ENCODE measurements at regions not wholly inside any gene's neighbourhood (a gene's known extent, or its start where the extent isn't known, plus 50 kb on each side); places are given as distances from the start of the nearest gene placed in this dataset.

DNA sequence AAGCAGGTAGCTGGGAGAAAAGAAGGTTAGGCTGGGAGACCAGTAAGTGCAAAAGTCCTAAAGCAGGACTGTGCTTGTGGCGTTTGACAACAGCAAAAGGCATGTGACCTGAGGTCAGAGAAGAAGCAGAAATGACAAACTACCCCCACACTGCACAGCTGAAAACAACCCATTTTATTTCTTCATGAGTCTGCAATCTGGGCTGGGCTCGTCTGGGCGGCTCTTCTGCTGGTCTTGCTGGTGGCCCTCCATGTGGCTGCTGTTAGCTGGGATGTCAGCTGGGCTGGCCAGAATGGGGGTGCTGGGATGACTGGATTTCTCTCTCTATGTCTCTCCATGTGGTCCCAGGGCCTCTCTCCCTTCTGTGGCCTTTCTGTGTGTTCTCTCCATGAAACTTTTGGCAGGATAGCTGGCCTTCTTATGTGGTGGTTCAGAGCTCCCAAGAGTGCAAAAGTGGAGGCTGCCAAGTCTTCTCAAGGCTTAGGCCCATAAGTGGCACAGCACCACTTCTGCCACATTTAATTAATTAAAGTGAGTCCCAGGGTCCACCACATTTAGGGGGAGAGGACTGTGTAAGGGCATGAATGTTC is 128.6 kb downstream of the RIPK4 start:
- DNase-seq (ENCODE audit: extremely low spot score, unreplicated experiment), result no peak
- Mint-ChIP-seq H3K9me3 (ENCODE audit: unreplicated experiment) (peaks cover 3% of the 10 kb centered on the region), H3K4me1 (ENCODE audit: unreplicated experiment) (peaks cover 39% of the 10 kb centered on the region), H3K36me3 (ENCODE audit: unreplicated experiment) (no peaks in the 10 kb centered on the region), H3K4me3 (ENCODE audit: unreplicated experiment) (no peak overlapping the region), H3K27ac (ENCODE audit: unreplicated experiment) (no peak overlapping the region), H3K27me3 (ENCODE audit: unreplicated experiment) (no peaks in the 10 kb centered on the region)
- TF ChIP-seq, protein P1, sequence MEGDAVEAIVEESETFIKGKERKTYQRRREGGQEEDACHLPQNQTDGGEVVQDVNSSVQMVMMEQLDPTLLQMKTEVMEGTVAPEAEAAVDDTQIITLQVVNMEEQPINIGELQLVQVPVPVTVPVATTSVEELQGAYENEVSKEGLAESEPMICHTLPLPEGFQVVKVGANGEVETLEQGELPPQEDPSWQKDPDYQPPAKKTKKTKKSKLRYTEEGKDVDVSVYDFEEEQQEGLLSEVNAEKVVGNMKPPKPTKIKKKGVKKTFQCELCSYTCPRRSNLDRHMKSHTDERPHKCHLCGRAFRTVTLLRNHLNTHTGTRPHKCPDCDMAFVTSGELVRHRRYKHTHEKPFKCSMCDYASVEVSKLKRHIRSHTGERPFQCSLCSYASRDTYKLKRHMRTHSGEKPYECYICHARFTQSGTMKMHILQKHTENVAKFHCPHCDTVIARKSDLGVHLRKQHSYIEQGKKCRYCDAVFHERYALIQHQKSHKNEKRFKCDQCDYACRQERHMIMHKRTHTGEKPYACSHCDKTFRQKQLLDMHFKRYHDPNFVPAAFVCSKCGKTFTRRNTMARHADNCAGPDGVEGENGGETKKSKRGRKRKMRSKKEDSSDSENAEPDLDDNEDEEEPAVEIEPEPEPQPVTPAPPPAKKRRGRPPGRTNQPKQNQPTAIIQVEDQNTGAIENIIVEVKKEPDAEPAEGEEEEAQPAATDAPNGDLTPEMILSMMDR (IDR thresholded peaks at IDR 0.05), result no peak

DNA sequence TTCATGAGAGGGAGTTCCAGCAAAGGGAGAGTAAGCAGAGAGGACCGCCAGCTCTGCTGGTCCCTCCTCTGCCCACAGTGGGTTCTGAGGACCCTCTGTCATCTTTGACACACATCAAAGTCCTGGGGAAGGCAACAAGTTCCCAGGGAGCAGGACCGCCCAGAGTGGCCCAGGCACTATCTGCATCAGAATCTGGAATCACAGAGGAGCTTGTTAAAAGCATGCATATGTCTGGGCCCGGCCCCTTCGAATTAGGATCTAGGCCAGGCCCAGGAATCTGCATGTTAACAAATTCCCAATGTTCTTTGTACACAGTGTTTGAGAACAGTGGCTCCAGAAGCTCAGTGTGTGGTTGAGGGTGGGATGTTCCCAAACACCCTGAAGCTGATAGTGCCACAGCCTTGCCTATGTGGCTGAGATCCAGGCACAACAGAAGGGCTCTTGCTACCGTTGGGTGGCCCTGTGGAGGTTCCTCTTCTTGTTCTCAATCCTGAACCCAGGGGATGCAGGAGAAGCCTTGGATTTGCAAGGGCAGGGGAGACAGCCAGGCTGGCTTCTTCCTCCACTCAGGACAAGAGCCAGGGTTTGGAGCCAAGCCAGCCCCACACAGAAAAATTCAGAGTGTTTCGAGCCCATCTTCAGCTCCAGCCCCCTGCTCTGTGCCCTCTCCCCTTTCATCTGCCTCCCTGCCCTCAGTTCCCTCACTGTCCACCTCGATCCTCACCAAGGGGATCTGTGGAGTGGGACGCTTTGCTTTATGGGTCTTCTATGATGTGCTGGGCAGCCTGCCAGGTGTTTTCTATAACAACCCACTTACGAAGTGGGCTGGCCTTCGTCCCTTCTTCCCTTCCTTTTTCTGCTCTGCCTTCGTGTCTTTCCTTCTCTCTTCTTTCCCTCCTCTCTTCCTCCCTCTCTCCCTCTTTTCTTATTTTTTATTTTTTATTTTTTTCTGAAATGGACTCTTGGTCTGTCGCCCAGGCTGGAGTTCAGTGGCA is 129.0 kb upstream of the TMPRSS2 start:
- no peak overlapping the region for H3K4me3 Mint-ChIP-seq (ENCODE audit: unreplicated experiment)

DNA sequence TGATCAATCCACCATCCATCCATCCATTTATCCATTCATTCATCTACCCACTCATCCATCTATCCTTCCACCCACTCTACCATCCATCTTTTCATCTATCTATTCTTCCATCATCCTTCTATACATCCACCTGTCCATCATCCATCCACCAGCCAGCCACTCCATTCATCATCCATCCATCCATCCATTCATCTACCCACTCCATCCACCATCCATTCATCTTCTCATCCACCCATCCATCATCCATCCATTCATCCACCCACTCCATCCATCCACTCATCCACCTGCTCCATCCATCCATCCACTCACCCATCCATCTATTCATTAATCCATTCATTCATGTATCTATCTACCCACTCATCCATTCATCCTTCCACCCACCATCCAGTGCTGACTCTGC is 127.9 kb upstream of the TMPRSS2 start:
- Mint-ChIP-seq H3K36me3 (ENCODE audit: unreplicated experiment) (no peaks in the 10 kb centered on the region), H3K9me3 (ENCODE audit: unreplicated experiment) (peaks cover 3% of the 10 kb centered on the region), H3K27ac (ENCODE audit: unreplicated experiment) (no peak overlapping the region), H3K27me3 (ENCODE audit: unreplicated experiment) (no peaks in the 10 kb centered on the region), H3K4me3 (ENCODE audit: unreplicated experiment) (no peak overlapping the region), H3K4me1 (ENCODE audit: unreplicated experiment) (peaks cover 30% of the 10 kb centered on the region)
- TF ChIP-seq, protein P1 (IDR thresholded peaks at IDR 0.05), result no peak
- no peak for DNase-seq (ENCODE audit: extremely low spot score, unreplicated experiment)

More for the DNA sequence above, 129.0 kb upstream of the TMPRSS2 start:
- TF ChIP-seq, protein P1 (IDR thresholded peaks at IDR 0.05), result no peak
- Mint-ChIP-seq H3K4me1 (ENCODE audit: unreplicated experiment) (peaks cover 33% of the 10 kb centered on the region), H3K27ac (ENCODE audit: unreplicated experiment) (no peak overlapping the region), H3K36me3 (ENCODE audit: unreplicated experiment) (no peaks in the 10 kb centered on the region), H3K27me3 (ENCODE audit: unreplicated experiment) (no peaks in the 10 kb centered on the region), H3K9me3 (ENCODE audit: unreplicated experiment) (peaks cover 3% of the 10 kb centered on the region)
- no peak for DNase-seq (ENCODE audit: extremely low spot score, unreplicated experiment)

DNA sequence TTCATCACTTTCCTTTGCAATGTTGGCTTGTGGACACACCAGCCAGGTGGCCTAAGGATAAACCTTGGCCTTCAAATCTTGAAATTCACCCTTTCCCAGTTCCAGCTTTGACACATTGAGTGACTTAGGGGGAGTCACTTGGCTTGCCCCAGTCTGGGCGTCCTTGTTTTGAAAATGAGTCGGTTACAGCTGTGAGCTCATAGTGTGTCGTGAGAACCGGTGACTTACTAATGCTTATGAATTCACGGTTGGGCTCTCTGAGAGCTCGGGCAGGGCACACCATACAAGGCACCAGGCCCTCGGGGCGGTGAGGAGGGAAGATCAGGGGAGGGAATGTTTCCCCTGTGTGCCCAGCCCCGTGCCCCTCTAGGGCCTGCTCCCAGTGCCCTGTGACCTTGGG is 126.9 kb upstream of the TMPRSS2 start:
- H3K4me3 Mint-ChIP-seq (ENCODE audit: unreplicated experiment), result no peak overlapping the region
- H3K27me3 Mint-ChIP-seq (ENCODE audit: unreplicated experiment), result no peaks in the 10 kb centered on the region
- H3K36me3 Mint-ChIP-seq (ENCODE audit: unreplicated experiment), result no peaks in the 10 kb centered on the region
- peaks cover 22% of the 10 kb centered on the region for H3K4me1 Mint-ChIP-seq (ENCODE audit: unreplicated experiment)
- H3K9me3 Mint-ChIP-seq (ENCODE audit: unreplicated experiment), result peaks cover 3% of the 10 kb centered on the region
- no peak for DNase-seq (ENCODE audit: extremely low spot score, unreplicated experiment)
- no peak overlapping the region for H3K27ac Mint-ChIP-seq (ENCODE audit: unreplicated experiment)
- TF ChIP-seq, protein P1 (IDR thresholded peaks at IDR 0.05), result no peak

DNA sequence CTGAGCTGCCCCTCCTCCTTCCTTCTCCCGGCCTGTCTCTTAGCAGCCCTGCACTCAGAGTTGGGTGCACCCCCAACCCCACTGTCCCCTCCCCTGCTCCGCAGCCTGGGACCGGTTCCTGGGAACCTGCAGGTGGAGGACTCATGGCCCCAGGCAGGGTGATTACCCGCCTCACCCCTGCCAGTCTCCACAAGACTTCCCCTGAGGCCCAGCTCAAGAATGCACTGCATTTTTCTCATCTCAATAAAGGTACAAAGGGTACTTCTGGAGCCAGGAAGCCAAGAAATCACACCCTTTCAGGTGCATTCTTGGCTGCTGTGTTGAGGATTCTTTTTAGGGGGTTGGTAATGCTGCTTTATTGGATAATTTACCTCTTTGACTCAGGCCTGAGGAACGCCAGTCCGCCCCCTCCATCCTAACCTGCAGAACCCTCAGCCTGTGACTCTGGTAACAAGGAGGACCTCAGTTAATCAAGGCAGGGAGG is 126.3 kb upstream of the TMPRSS2 start:
- Mint-ChIP-seq H3K27ac (ENCODE audit: unreplicated experiment) (no peak overlapping the region), H3K4me1 (ENCODE audit: unreplicated experiment) (peaks cover 22% of the 10 kb centered on the region), H3K36me3 (ENCODE audit: unreplicated experiment) (no peaks in the 10 kb centered on the region), H3K9me3 (ENCODE audit: unreplicated experiment) (peaks cover 3% of the 10 kb centered on the region), H3K4me3 (ENCODE audit: unreplicated experiment) (no peak overlapping the region), H3K27me3 (ENCODE audit: unreplicated experiment) (no peaks in the 10 kb centered on the region)
- TF ChIP-seq, protein P1 (IDR thresholded peaks at IDR 0.05), result no peak
- no peak for DNase-seq (ENCODE audit: extremely low spot score, unreplicated experiment)

Data from osteocyte (in vitro differentiated cells).